Progenitor cell of endocrine pancreas (in vitro differentiated cells): ENCODE measurements at regions not wholly inside any gene's neighbourhood (a gene's known extent, or its start where the extent isn't known, plus 50 kb on each side); places are given as distances from the start of the nearest gene placed in this dataset.

Experiments used
- DNase-seq: peaks from one replicate; pipeline ENCODE4 v3.0.0; 2021; ENCODE audit warnings: low spot score; ENCODE audit not compliant: unreplicated experiment
- H3K27ac Mint-ChIP-seq: 2 replicates; pipeline ENCODE4 v1.8.0; 2021; ENCODE audit warnings: mild to moderate bottlenecking, moderate library complexity, mixed read lengths
- H3K27me3 Mint-ChIP-seq: 2 replicates; pipeline ENCODE4 v1.8.0; 2021; ENCODE audit warnings: mixed read lengths
- H3K36me3 Mint-ChIP-seq: 2 replicates; pipeline ENCODE4 v1.8.0; 2022; ENCODE audit warnings: mixed read lengths; ENCODE audit not compliant: insufficient read depth
- H3K4me1 Mint-ChIP-seq: 2 replicates; pipeline ENCODE4 v1.8.0; 2021; ENCODE audit warnings: low read depth, mixed read lengths
- H3K4me3 Mint-ChIP-seq: 2 replicates; pipeline ENCODE4 v1.8.0; 2021; ENCODE audit warnings: low read depth, mild to moderate bottlenecking, moderate library complexity, mixed read lengths
- H3K9me3 Mint-ChIP-seq: 2 replicates; pipeline ENCODE4 v1.8.0; 2021; ENCODE audit warnings: low read depth, mixed read lengths
- CTCF ChIP-seq: fragments of 200-600 bp; sonication (generic); IDR thresholded peaks from one replicate; pipeline ENCODE4 v1.5.0; 2021; ENCODE audit warnings: antibody characterized with exemption, mild to moderate bottlenecking; ENCODE audit not compliant: unreplicated experiment

DNA sequence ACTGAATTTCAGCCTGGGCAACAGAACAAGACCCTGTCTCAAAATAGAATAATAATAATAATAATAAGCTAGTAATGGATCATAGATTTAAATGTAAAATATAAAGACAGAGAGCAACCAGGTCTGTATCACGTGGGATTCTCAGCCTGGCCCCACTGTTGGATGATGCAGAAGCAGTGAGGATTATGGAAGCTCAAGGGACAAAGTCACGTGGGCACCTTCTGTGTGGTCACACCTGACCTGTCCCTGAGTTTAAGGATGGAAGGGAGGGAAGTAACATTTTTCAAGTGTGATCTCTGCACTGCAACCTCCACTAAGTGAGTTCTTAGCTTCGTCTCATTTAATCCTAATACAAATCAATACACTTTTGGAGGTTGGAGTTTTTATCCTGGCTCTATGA lies 212.5 kb upstream of the IER5L start:
- no peak overlapping the region for H3K27ac Mint-ChIP-seq
- H3K27me3 Mint-ChIP-seq, result peaks cover 8% of the 10 kb centered on the region
- no peak for TF ChIP-seq CTCF
- DNase-seq, result no peak
- H3K36me3 Mint-ChIP-seq, result no peaks in the 10 kb centered on the region
- no peak overlapping the region for H3K4me3 Mint-ChIP-seq
- H3K9me3 Mint-ChIP-seq, result no peaks in the 10 kb centered on the region
- peaks cover 4% of the 10 kb centered on the region for H3K4me1 Mint-ChIP-seq

- Mint-ChIP-seq H3K36me3 (no peaks in the 10 kb centered on the region), H3K9me3 (no peaks in the 10 kb centered on the region), H3K4me1 (peaks cover under 1% of the 10 kb centered on the region), H3K27ac (no peak overlapping the region), H3K4me3 (no peak overlapping the region), H3K27me3 (peaks cover 7% of the 10 kb centered on the region)
- DNase-seq, result no peak
- TF ChIP-seq CTCF, result no peak
Measured at GRCh38 chr9:129387822-129388221, 209.8 kb upstream of the IER5L start.

- Mint-ChIP-seq H3K27me3 (peaks cover 7% of the 10 kb centered on the region), H3K36me3 (no peaks in the 10 kb centered on the region), H3K27ac (no peak overlapping the region)
Measured at GRCh38 chr9:129386812-129387177, 208.7 kb upstream of the IER5L start.

DNA sequence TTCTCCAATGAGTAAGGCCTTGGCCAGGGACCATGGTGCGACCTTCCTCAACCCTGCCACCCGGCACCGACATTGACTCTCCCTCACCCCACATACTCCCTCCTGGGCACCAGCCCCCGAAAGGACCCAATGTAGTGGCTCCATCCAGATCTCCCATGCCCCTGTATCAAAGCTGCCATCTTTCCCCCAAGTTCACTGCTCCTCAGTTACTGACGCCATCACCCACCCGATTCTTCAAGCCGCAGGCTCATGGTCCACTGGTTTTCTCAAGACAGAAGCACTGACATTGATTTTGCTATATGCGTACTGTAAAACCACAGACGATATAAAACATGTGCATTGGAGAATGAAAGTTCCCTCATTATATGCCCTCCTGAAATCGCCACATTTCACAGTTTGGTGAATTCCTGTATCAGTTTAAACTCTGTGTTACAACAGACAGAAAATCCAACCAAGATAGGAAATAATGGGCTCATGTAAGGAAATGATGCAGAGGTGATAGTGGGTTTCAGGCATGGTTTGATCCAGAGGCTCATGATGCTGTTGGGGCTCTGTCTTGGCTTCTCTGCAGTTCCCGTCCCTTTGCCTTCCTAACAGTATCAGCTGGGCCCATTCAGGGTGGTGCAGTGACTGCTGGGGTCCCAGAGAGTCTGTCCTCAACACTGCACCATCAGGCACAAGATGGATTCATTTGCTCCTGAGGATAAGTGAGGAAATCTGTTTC lies 207.3 kb upstream of the IER5L start:
- Mint-ChIP-seq H3K4me1 (peaks cover 10% of the 10 kb centered on the region), H3K9me3 (no peaks in the 10 kb centered on the region), H3K27me3 (peaks cover 4% of the 10 kb centered on the region), H3K27ac (peak overlapping the region; percentile 80), H3K4me3 (peak overlapping the region; percentile 30), H3K36me3 (no peaks in the 10 kb centered on the region)
- no peak for TF ChIP-seq CTCF
- no peak for DNase-seq

More at GRCh38 chr9:129386812-129387177, 208.7 kb upstream of the IER5L start:
- no peak overlapping the region for H3K4me3 Mint-ChIP-seq
- DNase-seq, result no peak
- no peak for TF ChIP-seq CTCF
- peaks cover 7% of the 10 kb centered on the region for H3K4me1 Mint-ChIP-seq
- no peaks in the 10 kb centered on the region for H3K9me3 Mint-ChIP-seq

- no peak for TF ChIP-seq CTCF
- H3K27ac Mint-ChIP-seq, result no peak overlapping the region
- H3K4me1 Mint-ChIP-seq, result peaks cover 10% of the 10 kb centered on the region
- H3K36me3 Mint-ChIP-seq, result no peaks in the 10 kb centered on the region
- H3K27me3 Mint-ChIP-seq, result peaks cover 4% of the 10 kb centered on the region
- no peaks in the 10 kb centered on the region for H3K9me3 Mint-ChIP-seq
- DNase-seq, result no peak
- H3K4me3 Mint-ChIP-seq, result peak overlapping the region; percentile 56
Measured at GRCh38 chr9:129384491-129385210, 206.6 kb upstream of the IER5L start.
